Transverse colon (tissue), 4 donors: ENCODE measurements at regions not wholly inside any gene's neighbourhood (a gene's known extent, or its start where the extent isn't known, plus 50 kb on each side); places are given as distances from the start of the nearest gene placed in this dataset.
A peak's percentile ranks its signal among the peaks of the same experiment; 100 is the strongest.

ENCODE experiments used
- DNase-seq: peaks from one replicate; pipeline ENCODE4 v3.0.0-alpha.2; 2019
- H3K27ac ChIP-seq, 4 donors: fragments of 200-600 bp; sonication (generic); 2 replicates each; pipeline ENCODE4 v1.5.1; 2016 to 2018; ENCODE audit warnings: inconsistent platforms in 4 of 4
- H3K27me3 ChIP-seq: fragments of 200-600 bp; sonication (generic); 2 replicates; pipeline ENCODE4 v1.5.1; 2017; ENCODE audit warnings: inconsistent platforms
- H3K36me3 ChIP-seq, 4 donors: fragments of 200-600 bp; sonication (generic); 2 replicates each; pipeline ENCODE4 v1.5.1; 2017 to 2019; ENCODE audit warnings: inconsistent platforms in 4 of 4
- H3K4me1 ChIP-seq, 4 donors: fragments of 200-600 bp; sonication (generic); 2 replicates each; pipeline ENCODE4 v1.5.1; 2017 to 2020; ENCODE audit warnings: inconsistent platforms in 4 of 4
- H3K4me3 ChIP-seq, 4 donors: fragments of 200-600 bp; sonication (generic); 1 replicate in 1 of 4; 2 replicates in 3 of 4; pipeline versions ENCODE4 v1.5.1 to v1.6.1; 2017 to 2019; ENCODE audit warnings: inconsistent platforms in 4 of 4
- H3K9me3 ChIP-seq, 2 donors: fragments of 200-600 bp; sonication (generic); 2 replicates each; pipeline ENCODE4 v1.5.1; 2017 to 2019; ENCODE audit warnings: inconsistent platforms in 2 of 2
- CTCF ChIP-seq, 5 experiments: fragments of 200-600 bp in 3 of 5; fragments of 450-650 bp in 2 of 5; sonication (generic) in 3 of 5; IDR thresholded peaks; 1 replicate in 2 of 5; 2 replicates in 3 of 5; pipeline ENCODE4 v1.5.1; 2016 to 2017; ENCODE audit warnings: antibody characterized with exemption in 5 of 5, inconsistent platforms in 3 of 5, mild to moderate bottlenecking in 2 of 5, moderate library complexity in 1 of 5
- EP300 ChIP-seq: sonication (generic); formaldehyde crosslinking; IDR thresholded peaks from one replicate; pipeline ENCODE4 v1.6.1; 2017; ENCODE audit warnings: antibody characterized with exemption, low read depth
- POLR2A ChIP-seq: fragments of 450-650 bp; IDR thresholded peaks from one replicate; pipeline ENCODE4 v1.6.1; 2016; ENCODE audit warnings: antibody characterized with exemption, mild to moderate bottlenecking, moderate library complexity
- POLR2AphosphoS5 ChIP-seq, 3 donors: sonication (generic); formaldehyde crosslinking; IDR thresholded peaks; one replicate each; pipeline ENCODE4 v1.6.1; 2016; ENCODE audit warnings: antibody characterized with exemption in 3 of 3
- WGBS, 2 donors: methylation state at CpG; one replicate each; pipeline ENCODE4 v1.1.5; 2018; ENCODE audit warnings: low coverage in 1 of 2; 5-methylcytosine and 5-hydroxymethylcytosine counted together
- in situ Hi-C, 4 donors: fragments of 200-750 bp; cut with MboI; loops; one replicate each; pipeline versions ENCODE4 v1.15.0 to v1.15.1; 2017; ENCODE audit warnings: low sequenced_read_pairs in 3 of 4, low pct_ligation_motif_present in 1 of 4, low pct_unique_long_range_greater_than_20kb in 1 of 4
- intact Hi-C: fragments of 100-400 bp; cut with DNase I; formaldehyde crosslinking; loops from one replicate; pipeline ENCODE4 v1.15.1; 2023; ENCODE audit warnings: low total_unique reads

GRCh38 chr9:109875495-109876129 is 95.6 kb downstream of the PALM2AKAP2 start:
- intact Hi-C loops (no loop called here), in situ Hi-C loops (no loop called here)
- peaks cover 11% of the 10 kb centered on the region for H3K27me3 ChIP-seq
- no peak overlapping the region for H3K4me3 ChIP-seq
- TF ChIP-seq CTCF (IDR thresholded peaks at IDR 0.05) (no peak), EP300 (no peak), POLR2AphosphoS5 (IDR thresholded peaks at IDR 0.05) (no peak), POLR2A (no peak)
- no peak for DNase-seq
- no peak overlapping the region for H3K27ac ChIP-seq
- no peaks in the 10 kb centered on the region for H3K4me1 ChIP-seq
- WGBS, 2 donors: 0 to 65% methylated on average over 1 to 4 of the region's 4 CpGs
- no peaks in the 10 kb centered on the region for H3K36me3 ChIP-seq
- H3K9me3 ChIP-seq: no peaks in the 10 kb centered on the region

- Histone ChIP-seq H3K4me3 (no peak overlapping the region), H3K27ac (no peak overlapping the region), H3K4me1 (no peaks in the 10 kb centered on the region), H3K9me3 (no peaks in the 10 kb centered on the region), H3K36me3 (no peaks in the 10 kb centered on the region), H3K27me3 (no peaks in the 10 kb centered on the region)
- in situ Hi-C loops: no loop called here
- WGBS, 2 donors: 80 to 82% methylated on average over 6 to 10 of the region's 10 CpGs
- TF ChIP-seq CTCF (IDR thresholded peaks at IDR 0.05) (peak; percentile 25 to 60 (median 55)), POLR2A (no peak)
- intact Hi-C loops: no loop called here
- DNase-seq: no peak
Observed at GRCh38 chr9:109880276-109881169, 100.5 kb downstream of the PALM2AKAP2 start.

GRCh38 chr9:109883623-109884022 is 103.6 kb downstream of the PALM2AKAP2 start:
- no peaks in the 10 kb centered on the region for H3K9me3 ChIP-seq
- TF ChIP-seq POLR2AphosphoS5 (IDR thresholded peaks at IDR 0.05): no peak
- no peak for TF ChIP-seq CTCF (IDR thresholded peaks at IDR 0.05)
- TF ChIP-seq POLR2A: no peak
- TF ChIP-seq EP300: no peak
- in situ Hi-C loops: no loop called here
- no peak for DNase-seq
- H3K27ac ChIP-seq: no peak overlapping the region
- H3K36me3 ChIP-seq: no peaks in the 10 kb centered on the region
- 96% methylated on average over 3 of the region's 3 CpGs; no CpG with 5 or more reads in 1 of the 2 donors for WGBS, 2 donors
- no peak overlapping the region for H3K4me3 ChIP-seq
- intact Hi-C loops: no loop called here
- no peaks in the 10 kb centered on the region for H3K27me3 ChIP-seq
- peaks cover 0 to 10% (median 3%) of the 10 kb centered on the region in 4 donors for H3K4me1 ChIP-seq

- no peak overlapping the region for H3K4me3 ChIP-seq
- no peak for DNase-seq
- H3K27me3 ChIP-seq: no peaks in the 10 kb centered on the region
- in situ Hi-C loops: no loop called here
- no peak overlapping the region for H3K27ac ChIP-seq
- intact Hi-C loops: loop anchor here (5.0 kb wide), 1 partner anchor 309 kb away; no protein-coding TSS in a partner anchor
- 79 to 91% methylated on average over 6 of the region's 6 CpGs for WGBS, 2 donors
- TF ChIP-seq CTCF (IDR thresholded peaks at IDR 0.05): no peak
- no peak for TF ChIP-seq EP300
- TF ChIP-seq POLR2AphosphoS5 (IDR thresholded peaks at IDR 0.05): no peak
- no peak for TF ChIP-seq POLR2A
- no peaks in the 10 kb centered on the region for H3K9me3 ChIP-seq
- peaks cover 0 to 10% (median 3%) of the 10 kb centered on the region in 4 donors for H3K4me1 ChIP-seq
- no peaks in the 10 kb centered on the region for H3K36me3 ChIP-seq
Observed at GRCh38 chr9:109886041-109886440, 106.0 kb downstream of the PALM2AKAP2 start.
